ENCODE measurements at regions not wholly inside any gene's neighbourhood (a gene's known extent, or its start where the extent isn't known, plus 50 kb on each side); places are given as distances from the start of the nearest gene placed in this dataset.

DNA sequence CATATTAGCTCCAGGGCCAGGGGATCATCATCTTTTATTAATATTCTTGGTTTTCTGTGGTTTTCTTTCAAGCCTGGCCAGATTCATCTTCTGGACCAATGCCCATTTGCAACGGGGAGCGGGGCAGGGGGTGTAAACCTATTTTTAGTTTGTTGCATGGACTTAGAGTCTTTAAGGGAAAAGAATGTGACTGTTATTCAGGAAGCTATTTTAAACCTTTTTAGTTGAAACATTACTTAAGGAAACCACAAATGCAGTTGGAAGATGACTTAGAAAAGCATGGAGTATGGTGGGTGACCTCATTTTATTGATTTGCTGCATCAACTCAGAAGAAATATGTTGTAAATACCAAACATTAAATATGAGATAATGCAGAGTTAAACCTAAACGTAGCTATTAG lies 368.4 kb upstream of the E2F7 start:
- TF ChIP-seq, protein P1, sequence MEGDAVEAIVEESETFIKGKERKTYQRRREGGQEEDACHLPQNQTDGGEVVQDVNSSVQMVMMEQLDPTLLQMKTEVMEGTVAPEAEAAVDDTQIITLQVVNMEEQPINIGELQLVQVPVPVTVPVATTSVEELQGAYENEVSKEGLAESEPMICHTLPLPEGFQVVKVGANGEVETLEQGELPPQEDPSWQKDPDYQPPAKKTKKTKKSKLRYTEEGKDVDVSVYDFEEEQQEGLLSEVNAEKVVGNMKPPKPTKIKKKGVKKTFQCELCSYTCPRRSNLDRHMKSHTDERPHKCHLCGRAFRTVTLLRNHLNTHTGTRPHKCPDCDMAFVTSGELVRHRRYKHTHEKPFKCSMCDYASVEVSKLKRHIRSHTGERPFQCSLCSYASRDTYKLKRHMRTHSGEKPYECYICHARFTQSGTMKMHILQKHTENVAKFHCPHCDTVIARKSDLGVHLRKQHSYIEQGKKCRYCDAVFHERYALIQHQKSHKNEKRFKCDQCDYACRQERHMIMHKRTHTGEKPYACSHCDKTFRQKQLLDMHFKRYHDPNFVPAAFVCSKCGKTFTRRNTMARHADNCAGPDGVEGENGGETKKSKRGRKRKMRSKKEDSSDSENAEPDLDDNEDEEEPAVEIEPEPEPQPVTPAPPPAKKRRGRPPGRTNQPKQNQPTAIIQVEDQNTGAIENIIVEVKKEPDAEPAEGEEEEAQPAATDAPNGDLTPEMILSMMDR (IDR thresholded peaks at IDR 0.05; ENCODE audit: control insufficient read depth, extremely low read depth, insufficient read depth): no peak
- no peak for DNase-seq (ENCODE audit: low read depth)
- no peak overlapping the region for H3K4me3 ChIP-seq (ENCODE audit: low read depth, low read length)

DNA sequence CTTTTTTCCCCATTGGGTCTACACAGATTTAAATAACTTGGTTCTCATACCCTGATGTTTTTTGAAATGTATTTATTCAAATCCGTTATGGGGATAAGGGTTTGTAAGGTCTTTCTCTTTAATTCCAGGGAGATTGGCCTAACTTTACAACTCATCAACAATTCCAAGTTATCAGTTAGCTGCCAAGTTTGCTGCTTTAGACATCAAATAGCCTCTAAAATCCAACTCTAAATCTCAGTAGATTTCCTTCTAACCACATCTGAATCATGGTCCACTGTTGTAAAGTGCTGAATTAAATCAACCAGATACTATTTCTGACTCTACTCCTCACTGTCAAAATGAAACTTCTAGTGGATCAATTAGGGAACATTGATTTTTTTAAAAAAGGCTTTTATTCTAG lies 364.1 kb upstream of the E2F7 start:
- no peak overlapping the region for H3K4me3 ChIP-seq (ENCODE audit: low read depth, low read length)
- TF ChIP-seq, protein P1 (IDR thresholded peaks at IDR 0.05; ENCODE audit: control insufficient read depth, extremely low read depth, insufficient read depth): no peak
- no peak for DNase-seq (ENCODE audit: low read depth)

DNA sequence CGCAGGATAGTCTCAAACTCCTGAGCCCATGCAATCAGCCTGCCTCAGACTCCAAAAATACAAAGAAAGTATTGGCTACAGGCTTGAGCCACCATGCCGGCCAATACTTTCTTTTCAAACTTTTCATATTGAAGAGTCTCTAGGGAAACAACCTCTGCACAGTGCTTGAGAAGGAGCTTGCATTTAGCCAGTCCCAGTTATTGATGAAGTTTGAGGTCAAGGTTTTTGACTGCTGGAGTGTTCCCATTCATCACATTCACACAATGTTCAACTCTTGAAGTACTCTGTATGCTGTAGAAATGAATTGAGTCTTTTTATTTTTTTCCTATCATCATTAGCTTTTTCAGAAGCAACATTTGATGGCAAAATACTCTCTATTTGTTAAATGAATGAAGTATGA lies 355.8 kb upstream of the E2F7 start:
- TF ChIP-seq, protein P1 (IDR thresholded peaks at IDR 0.05; ENCODE audit: control insufficient read depth, extremely low read depth, insufficient read depth): no peak
- DNase-seq (ENCODE audit: low read depth): no peak
- H3K4me3 ChIP-seq (ENCODE audit: low read depth, low read length): no peak overlapping the region

DNA sequence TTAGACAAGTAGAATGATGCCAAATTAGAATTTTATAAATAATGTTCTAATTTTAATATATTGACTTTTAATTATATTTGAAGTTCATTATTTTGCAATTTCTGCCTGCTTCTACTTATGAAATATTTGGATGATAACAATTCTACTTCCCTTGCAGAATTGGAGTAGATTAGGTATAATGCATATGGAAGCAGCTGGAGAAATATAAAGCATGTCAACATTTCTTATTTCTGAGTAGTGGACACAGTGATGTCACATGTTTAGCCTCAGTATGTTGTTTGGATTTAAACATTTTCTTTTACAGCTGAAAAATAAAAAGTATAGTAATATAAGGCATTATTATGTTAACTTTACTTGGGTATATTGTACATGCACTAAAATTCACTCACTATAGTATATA lies 344.2 kb upstream of the E2F7 start:
- TF ChIP-seq, protein P1 (IDR thresholded peaks at IDR 0.05; ENCODE audit: control insufficient read depth, extremely low read depth, insufficient read depth): no peak
- no peak overlapping the region for H3K4me3 ChIP-seq (ENCODE audit: low read depth, low read length)
- DNase-seq (ENCODE audit: low read depth): no peak

DNA sequence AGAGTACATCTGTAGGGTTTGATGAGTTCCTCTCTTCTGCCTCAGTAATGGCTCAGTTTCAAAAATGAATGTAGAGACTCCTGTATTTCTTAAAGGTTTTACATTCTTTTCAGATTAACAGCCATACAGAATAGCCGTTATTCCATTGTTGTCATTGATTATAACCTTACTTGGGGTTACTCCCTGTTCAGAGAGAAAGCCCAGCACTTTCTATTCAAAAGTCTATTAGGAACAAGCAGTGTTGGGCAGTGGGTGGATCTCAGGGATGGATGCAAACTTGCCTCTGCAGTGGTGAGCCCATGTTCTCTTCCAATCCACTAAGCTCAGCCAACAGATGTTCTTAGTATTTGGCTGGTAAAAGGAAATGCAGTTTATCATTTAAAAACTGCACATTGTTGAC lies 342.6 kb upstream of the E2F7 start:
- H3K4me3 ChIP-seq (ENCODE audit: low read depth, low read length): no peak overlapping the region
- TF ChIP-seq, protein P1 (IDR thresholded peaks at IDR 0.05; ENCODE audit: control insufficient read depth, extremely low read depth, insufficient read depth): no peak

DNA sequence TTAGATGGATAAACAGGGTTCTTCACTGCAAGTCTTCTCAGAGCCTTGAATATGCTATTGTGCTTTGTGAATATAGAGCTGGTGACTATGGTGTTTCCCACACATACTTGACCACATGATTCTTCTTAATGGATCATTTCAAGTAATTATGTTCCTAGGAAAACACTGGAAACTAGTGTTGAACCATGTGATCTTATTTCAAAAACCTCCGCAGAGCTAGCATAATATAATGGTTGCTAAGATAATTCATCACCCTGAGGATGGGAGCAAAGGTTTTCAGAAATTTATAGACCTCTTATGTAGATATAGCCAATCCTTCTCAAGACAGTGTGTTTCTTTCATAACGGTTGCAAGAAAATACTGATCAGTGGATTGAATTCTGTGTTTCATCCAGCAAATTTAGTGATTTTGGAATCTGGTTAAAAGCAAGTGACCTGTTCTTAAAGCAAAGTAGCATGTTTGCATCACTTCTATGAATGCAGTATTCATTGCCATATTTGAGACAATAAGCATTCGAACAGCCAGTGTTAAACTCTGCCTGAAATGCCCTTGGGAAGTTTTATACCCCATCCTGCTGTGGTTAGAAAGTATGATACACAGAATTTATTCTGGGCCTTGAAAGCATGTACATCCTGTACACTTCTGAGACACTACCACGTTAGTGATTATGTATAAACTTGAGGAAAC lies 341.0 kb upstream of the E2F7 start:
- H3K4me3 ChIP-seq (ENCODE audit: low read depth, low read length): no peak overlapping the region
- TF ChIP-seq, protein P1 (IDR thresholded peaks at IDR 0.05; ENCODE audit: control insufficient read depth, extremely low read depth, insufficient read depth): no peak
- DNase-seq (ENCODE audit: low read depth): no peak

More for the DNA sequence above, 342.6 kb upstream of the E2F7 start:
- DNase-seq (ENCODE audit: low read depth): no peak

DNA sequence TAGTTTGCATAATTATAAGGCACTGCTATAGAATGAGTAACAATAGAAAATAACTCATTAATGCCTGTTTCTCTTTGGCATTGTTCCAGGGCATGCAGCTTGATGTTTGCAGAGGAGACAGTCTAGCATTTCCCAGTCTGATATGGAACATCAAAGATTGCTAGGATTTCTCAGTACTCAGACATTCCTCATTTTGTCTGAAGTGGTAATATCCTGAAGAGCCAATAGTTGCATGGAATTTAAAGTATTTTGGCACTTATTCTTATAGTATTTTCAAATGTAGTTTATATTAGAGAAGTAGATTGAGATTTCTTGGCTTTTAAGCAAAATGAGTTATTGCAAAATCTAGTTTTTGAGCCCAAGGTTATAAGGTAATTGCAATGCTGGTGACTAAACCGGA lies 337.3 kb upstream of the E2F7 start:
- DNase-seq (ENCODE audit: low read depth): no peak
- H3K4me3 ChIP-seq (ENCODE audit: low read depth, low read length): no peak overlapping the region
- TF ChIP-seq, protein P1 (IDR thresholded peaks at IDR 0.05; ENCODE audit: control insufficient read depth, extremely low read depth, insufficient read depth): no peak

Data from LNCaP clone FGC (cell line).